NOMO-1 (cell line): ENCODE measurements at regions not wholly inside any gene's neighbourhood (a gene's known extent, or its start where the extent isn't known, plus 50 kb on each side); places are given as distances from the start of the nearest gene placed in this dataset.
"Not testable (repeated sequence)": the region's sequence is repeated elsewhere in the genome, so short reads cannot be mapped to it uniquely, and the experiment has no call there.

Source experiments
- DNase-seq, 2 experiments: peaks; one replicate each; lab custom pipeline; 2025; ENCODE audit not compliant: unreplicated experiment in 2 of 2; lab: John Stamatoyannopoulos, UW

GRCh38 chr1:234771642-234772344 is 161.8 kb upstream of the IRF2BP2 start:
- DNase-seq, result peak in 1 of 2 experiments; percentile 49

DNA sequence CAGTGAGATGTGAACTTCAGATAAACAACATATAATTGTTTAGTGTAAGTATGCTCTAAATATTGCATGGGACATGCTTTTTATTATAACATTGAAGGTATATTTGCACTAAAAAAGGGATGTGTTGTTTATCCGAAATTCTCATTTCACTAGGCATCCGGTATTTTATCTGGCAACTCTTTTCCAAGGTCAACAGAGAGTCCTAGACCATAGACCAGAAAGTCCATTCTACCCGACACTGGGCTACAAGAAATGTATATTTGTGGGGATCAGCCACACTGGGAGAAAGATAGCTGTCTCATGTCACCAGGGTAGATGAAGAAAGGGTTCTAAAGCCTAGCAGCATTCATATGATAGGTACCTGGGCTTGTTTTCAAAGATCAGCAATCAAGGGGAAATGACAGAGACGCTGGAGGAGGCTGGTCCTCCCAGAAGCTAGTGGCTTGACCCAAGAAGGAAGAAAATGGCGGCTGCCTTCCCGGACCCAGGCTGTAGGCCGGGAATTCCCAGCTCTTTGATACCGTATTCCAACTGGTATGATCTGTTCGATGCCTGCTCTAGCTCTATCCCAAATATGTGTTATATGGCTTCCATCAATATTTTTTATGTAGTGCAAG is 161.1 kb upstream of the IRF2BP2 start:
- no peak for DNase-seq

- no peak for DNase-seq
These were observed 160.2 kb upstream of the IRF2BP2 start for GRCh38 chr1:234769986-234770795.

DNA sequence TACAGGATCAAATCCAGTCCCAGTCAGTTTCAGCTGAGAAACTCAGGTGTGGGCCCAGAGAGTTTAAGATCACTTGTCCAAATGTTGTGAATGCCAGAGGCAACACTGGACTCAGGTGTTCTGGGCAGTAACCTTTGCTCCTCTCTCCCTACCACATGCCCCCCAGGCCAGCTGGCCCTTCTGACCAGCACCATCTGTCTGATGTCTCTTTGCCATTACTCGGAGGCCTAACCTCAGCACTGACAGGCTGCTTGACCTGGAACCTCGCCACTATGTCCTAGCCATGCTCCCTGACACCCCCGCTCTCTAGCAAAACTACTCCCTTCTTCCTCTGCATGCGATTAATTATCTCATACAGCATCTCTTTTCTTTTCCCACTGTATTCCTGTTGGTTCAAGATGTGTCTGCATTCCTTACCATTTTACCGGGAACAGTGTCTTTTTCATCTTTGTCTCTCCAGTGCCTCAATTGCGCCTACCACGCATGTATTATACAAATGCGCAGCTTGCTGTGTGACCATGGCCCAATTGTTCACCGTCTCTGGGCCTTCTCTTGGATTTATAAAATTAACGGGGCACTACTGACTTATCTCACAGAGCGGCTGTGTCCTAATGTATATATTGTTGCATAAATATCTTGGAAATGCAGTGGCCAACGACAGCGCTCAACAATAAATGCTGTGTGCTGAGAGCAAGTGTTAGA is 159.5 kb upstream of the IRF2BP2 start:
- no peak for DNase-seq

GRCh38 chr1:234768569-234769283 is 158.7 kb upstream of the IRF2BP2 start:
- no peak for DNase-seq

DNA sequence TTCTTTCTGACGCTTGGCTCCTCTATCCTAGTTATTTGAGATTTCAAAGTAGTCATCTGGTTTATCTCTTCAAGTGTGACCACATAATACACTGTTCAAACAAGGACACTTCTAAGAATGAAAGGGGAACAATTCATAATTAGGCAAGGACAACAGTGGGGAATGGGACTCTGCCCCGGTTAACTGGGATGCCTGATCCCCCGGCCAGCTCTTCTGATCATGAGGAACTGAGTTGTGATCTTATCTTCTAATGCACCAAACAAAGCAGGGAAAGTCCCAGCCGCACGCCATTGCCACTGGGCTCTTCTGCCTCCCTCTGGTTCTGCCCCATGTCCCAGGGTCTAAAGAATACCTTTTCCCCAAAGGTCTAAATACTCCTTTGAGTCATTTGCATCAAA is 158.2 kb upstream of the IRF2BP2 start:
- no peak for DNase-seq

GRCh38 chr1:234765672-234766071 is 155.7 kb upstream of the IRF2BP2 start:
- DNase-seq, result no peak

DNA sequence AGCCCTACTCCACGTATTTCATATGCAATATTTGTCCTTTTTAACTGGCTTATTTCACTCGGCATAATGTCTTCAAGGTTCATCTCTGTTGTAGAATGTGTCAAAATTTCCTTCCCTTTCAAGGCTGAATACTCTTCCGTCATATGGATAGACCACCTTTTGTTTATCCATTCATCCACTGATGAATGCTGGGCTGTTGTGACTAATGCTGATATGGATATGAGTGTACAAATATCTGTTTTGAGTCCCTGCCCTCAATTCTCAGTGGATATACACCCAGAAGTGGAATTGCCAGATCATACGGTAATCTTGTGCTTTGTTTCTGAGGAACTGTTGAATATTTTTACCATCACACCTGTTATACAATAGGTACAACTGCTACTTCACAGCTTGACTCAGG is 155.2 kb upstream of the IRF2BP2 start:
- no peak for DNase-seq

GRCh38 chr1:234763910-234764309 is 153.9 kb upstream of the IRF2BP2 start:
- DNase-seq, result no peak

DNA sequence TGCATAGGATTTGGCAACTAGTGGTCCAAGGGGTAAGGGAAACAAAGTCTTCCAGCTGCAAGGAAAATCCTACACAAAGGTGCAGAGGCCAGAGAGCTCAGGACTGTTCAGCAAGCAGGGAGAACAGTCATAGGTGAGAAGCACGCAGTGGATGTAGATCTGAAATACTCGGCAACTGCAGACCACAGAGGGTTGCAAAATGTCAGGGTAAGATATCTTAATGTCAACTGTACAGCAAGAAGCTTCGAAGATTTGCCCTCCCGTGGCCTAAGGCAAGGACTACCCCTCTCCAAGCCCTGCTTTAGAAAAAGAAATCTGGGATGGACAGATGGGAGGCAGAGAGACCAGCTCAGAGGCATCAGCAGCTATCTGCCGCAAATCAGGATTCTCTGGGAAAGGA is 153.4 kb upstream of the IRF2BP2 start:
- DNase-seq, result peak in 1 of 2 experiments; percentile 56

GRCh38 chr1:234762127-234762526 is 152.1 kb upstream of the IRF2BP2 start:
- not testable (repeated sequence) for DNase-seq

DNA sequence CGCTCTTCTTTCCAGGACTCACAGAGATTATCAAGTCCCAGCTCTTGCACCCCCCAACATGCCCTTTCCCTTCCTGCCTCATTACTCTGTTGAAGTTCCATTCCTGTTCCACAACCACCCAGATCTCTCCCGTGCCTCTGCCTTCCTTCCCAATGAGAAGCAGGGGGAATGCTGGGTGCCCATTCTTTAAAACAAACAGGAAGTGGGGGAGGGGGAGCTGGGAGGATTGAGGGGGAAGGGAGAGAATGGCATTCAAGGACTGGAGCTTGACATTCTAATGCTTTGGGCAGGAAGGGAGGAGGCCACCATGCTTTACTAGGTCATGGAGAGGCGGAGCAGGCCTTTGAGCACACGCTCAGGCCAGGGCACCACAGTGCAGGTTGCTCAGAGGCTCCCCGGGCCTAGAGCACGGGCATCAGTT is 150.3 kb upstream of the IRF2BP2 start:
- DNase-seq, result no peak

GRCh38 chr1:234759888-234760287 is 149.9 kb upstream of the IRF2BP2 start:
- DNase-seq, result no peak

DNA sequence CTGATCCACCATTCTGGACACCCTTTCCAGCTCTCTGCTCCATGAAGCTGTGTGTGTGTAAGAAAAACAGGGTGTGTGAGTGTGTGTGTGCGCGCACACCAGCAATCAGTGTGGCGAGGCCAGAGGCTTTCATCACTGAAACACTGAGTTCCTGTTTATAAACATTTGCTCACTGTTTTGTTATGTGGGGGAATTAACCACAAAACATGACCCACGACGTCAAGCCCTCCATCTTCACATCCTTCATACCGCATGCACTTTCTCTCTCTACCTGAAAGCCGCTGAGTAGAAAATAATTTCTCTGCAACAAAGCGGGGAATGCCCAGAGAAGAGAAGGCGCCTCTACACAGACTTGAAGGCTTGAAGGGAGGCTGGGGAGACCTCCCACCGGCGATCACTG is 148.9 kb upstream of the IRF2BP2 start:
- no peak for DNase-seq

GRCh38 chr1:234756857-234757256 is 146.9 kb upstream of the IRF2BP2 start:
- no peak for DNase-seq

DNA sequence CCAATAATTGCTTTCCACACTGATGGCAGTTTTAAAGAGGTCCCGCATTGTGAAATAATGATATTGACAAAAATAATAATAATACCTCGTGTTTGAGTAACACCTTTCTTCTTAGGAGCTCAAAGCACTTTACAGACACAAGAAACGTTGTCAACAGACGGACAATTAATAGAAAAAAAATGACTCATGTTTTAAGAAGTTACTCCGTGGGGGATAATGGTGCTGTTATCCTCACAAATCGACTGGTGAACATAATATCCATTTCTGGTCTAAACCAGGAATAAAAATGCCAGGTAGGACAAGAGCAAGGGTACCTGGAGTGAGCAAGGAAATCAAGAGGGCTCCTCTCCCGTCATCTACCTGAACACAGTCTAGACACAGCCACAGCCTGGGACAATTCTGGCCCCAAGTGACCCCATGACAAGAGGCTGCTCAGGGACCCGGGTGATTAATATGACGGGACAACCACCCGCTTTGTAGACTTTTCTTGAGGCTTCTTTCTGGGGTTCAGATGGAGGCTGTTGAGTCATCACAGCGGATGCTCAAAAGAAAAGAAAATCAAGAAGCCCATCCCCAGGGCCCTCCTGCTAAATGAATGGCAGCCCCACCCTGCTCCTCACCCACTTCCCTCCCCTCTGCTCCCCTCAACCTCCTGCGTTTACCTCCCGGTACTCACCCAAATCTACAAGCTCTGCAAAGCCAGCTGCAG is 146.2 kb upstream of the IRF2BP2 start:
- no peak for DNase-seq

- peak; percentile 69 to 79 for DNase-seq
These were observed 145.5 kb upstream of the IRF2BP2 start for GRCh38 chr1:234755449-234755863.

- DNase-seq, result no peak
These were observed 144.0 kb upstream of the IRF2BP2 start for GRCh38 chr1:234753979-234754378.

- no peak for DNase-seq
These were observed 142.9 kb upstream of the IRF2BP2 start for GRCh38 chr1:234752927-234753326.

- DNase-seq, result no peak
These were observed 141.7 kb upstream of the IRF2BP2 start for GRCh38 chr1:234751678-234752077.
